ENCODE measurements at regions not wholly inside any gene's neighbourhood (a gene's known extent, or its start where the extent isn't known, plus 50 kb on each side); places are given as distances from the start of the nearest gene placed in this dataset.

GRCh38 chr12:19058235-19059021, 71.1 kb upstream of the PLEKHA5 start:
- TF ChIP-seq CTCF (IDR thresholded peaks at IDR 0.05; ENCODE audit: insufficient read depth, low read length) (no peak), POLR2AphosphoS5 (IDR thresholded peaks at IDR 0.05; ENCODE audit: low read depth) (no peak), REST (IDR thresholded peaks at IDR 0.05; ENCODE audit: insufficient replicate concordance, low read depth) (no peak), GABPA (IDR thresholded peaks at IDR 0.05; ENCODE audit: low read depth) (no peak), SPI1 (IDR thresholded peaks at IDR 0.05; ENCODE audit: borderline replicate concordance, low read depth) (no peak)

Data from HL-60 (cell line).